ENCODE measurements at regions not wholly inside any gene's neighbourhood (a gene's known extent, or its start where the extent isn't known, plus 50 kb on each side); places are given as distances from the start of the nearest gene placed in this dataset.

DNA sequence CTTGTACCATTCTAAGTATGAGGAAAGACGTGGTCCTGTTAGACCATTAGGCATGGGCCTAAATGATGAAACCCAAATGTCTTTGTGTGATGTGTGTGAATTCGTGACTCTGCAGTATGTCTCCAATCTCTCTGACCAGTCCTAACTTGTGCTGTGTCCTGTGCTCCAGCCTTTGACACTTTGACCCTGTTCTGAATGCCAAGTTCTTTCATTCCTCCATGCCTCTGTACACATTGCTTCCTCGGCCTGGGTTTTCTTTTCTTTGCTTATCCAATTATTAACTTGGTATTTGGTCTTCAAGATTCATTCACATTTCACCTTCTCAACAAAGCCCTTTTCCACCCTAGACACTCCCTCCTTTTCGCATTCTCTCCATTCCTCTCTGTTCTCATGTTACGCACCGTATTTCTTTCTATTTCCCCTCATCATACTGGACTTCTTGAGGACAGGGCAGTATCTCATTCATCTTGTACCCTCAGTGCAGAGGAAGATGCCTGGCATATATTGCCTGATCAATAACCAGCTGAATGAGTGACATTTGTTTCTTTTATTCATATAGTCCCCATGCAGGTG is 138.7 kb downstream of the F11 start (continued):
- TF ChIP-seq HDAC2 (IDR thresholded peaks at IDR 0.05; ENCODE audit: borderline replicate concordance in 1 of 2, low read depth in 2 of 2, low read length in 2 of 2) (no peak), TBP (IDR thresholded peaks at IDR 0.05; ENCODE audit: low read depth, low read length) (no peak), ZNF274 (IDR thresholded peaks at IDR 0.05; ENCODE audit: borderline replicate concordance, extremely low read depth, low read length) (no peak), CTBP2 (IDR thresholded peaks at IDR 0.05; ENCODE audit: borderline replicate concordance, insufficient read depth, insufficient read length, low read length) (no peak), SAP30 (IDR thresholded peaks at IDR 0.05; ENCODE audit: insufficient read depth, insufficient replicate concordance, low read length) (no peak), SP4 (IDR thresholded peaks at IDR 0.05; ENCODE audit: low read length) (no peak), GTF2F1 (IDR thresholded peaks at IDR 0.05; ENCODE audit: borderline replicate concordance, low read depth, low read length) (no peak)
